Neural progenitor cell (in vitro differentiated cells): ENCODE measurements at regions not wholly inside any gene's neighbourhood (a gene's known extent, or its start where the extent isn't known, plus 50 kb on each side); places are given as distances from the start of the nearest gene placed in this dataset.
"Not testable (repeated sequence)": the region's sequence is repeated elsewhere in the genome, so short reads cannot be mapped to it uniquely, and the experiment has no call there.

Source experiments
- DNase-seq: peaks from one replicate; pipeline ENCODE4 v3.0.0-alpha.2; 2016; ENCODE audit warnings: low spot score
- H2AFZ ChIP-seq: fragments of 200-600 bp; sonication (generic); replicated peaks from 2 replicates; pipeline ENCODE4 v1.6.1; 2016; ENCODE audit warnings: antibody characterized with exemption
- H3F3A ChIP-seq: fragments of 200-600 bp; sonication (generic); 2 replicates; pipeline ENCODE4 v1.6.1; 2016; ENCODE audit warnings: antibody characterized with exemption, low read depth
- H3K27ac ChIP-seq: fragments of 200-600 bp; sonication (generic); 2 replicates; pipeline ENCODE4 v1.5.1; 2016; ENCODE audit warnings: mild to moderate bottlenecking
- H3K27me3 ChIP-seq: fragments of 200-600 bp; sonication (generic); 2 replicates; pipeline ENCODE4 v1.6.1; 2016; ENCODE audit warnings: mild to moderate bottlenecking, moderate library complexity
- H3K36me3 ChIP-seq: fragments of 200-600 bp; sonication (generic); 2 replicates; pipeline ENCODE4 v1.5.1; 2016
- H3K4me1 ChIP-seq: fragments of 200-600 bp; sonication (generic); 2 replicates; pipeline ENCODE4 v1.6.1; 2016; ENCODE audit warnings: mixed run types
- H3K4me2 ChIP-seq: fragments of 200-600 bp; sonication (generic); 2 replicates; pipeline ENCODE4 v1.6.1; 2016
- H3K4me3 ChIP-seq: fragments of 200-600 bp; sonication (generic); 2 replicates; pipeline ENCODE4 v1.5.1; 2016
- H3K79me2 ChIP-seq: fragments of 200-600 bp; sonication (generic); 2 replicates; pipeline ENCODE4 v1.6.1; 2016; ENCODE audit warnings: low read depth
- H3K9ac ChIP-seq: fragments of 200-600 bp; sonication (generic); 2 replicates; pipeline ENCODE4 v1.6.1; 2016
- H3K9me3 ChIP-seq: fragments of 200-600 bp; sonication (generic); 2 replicates; pipeline ENCODE4 v1.5.1; 2016; ENCODE audit warnings: low read depth
- H4K20me1 ChIP-seq: fragments of 200-600 bp; sonication (generic); 2 replicates; pipeline ENCODE4 v1.6.1; 2016; ENCODE audit warnings: low read depth
- H3K27ac Mint-ChIP-seq: 3 replicates; pipeline ENCODE4 v1.8.0; 2021; ENCODE audit warnings: mixed read lengths
- H3K27me3 Mint-ChIP-seq: 2 replicates; pipeline ENCODE4 v1.8.0; 2022; ENCODE audit warnings: low read depth, mild to moderate bottlenecking, inconsistent platforms, moderate library complexity, mixed read lengths; ENCODE audit not compliant: insufficient read depth
- H3K36me3 Mint-ChIP-seq: 3 replicates; pipeline ENCODE4 v1.8.0; 2021; ENCODE audit warnings: mixed read lengths
- H3K4me1 Mint-ChIP-seq: 3 replicates; pipeline ENCODE4 v1.8.0; 2021; ENCODE audit warnings: mixed read lengths
- H3K4me3 Mint-ChIP-seq: 3 replicates; pipeline ENCODE4 v1.8.0; 2021; ENCODE audit warnings: mild to moderate bottlenecking, moderate library complexity, mixed read lengths
- H3K9me3 Mint-ChIP-seq: 3 replicates; pipeline ENCODE4 v1.8.0; 2020; ENCODE audit warnings: mixed read lengths
- CTCF ChIP-seq: fragments of 200-600 bp; sonication (generic); IDR thresholded peaks from 2 replicates; pipeline ENCODE4 v1.5.1; 2017; ENCODE audit warnings: antibody characterized with exemption, mild to moderate bottlenecking
- EZH2 ChIP-seq: fragments of 200-600 bp; sonication (generic); IDR thresholded peaks from 2 replicates; pipeline ENCODE4 v1.6.1; 2017; ENCODE audit warnings: antibody characterized with exemption, mild to moderate bottlenecking, moderate library complexity
- EZH2phosphoT487 ChIP-seq: fragments of 200-600 bp; sonication (generic); IDR thresholded peaks from 2 replicates; pipeline ENCODE4 v1.6.1; 2017; ENCODE audit warnings: antibody characterized with exemption

GRCh38 chr18:1840878-1841277 lies 730.4 kb downstream of the METTL4 start:
- no peak overlapping the region for H3K4me2 ChIP-seq
- H3K27ac ChIP-seq: no peak overlapping the region
- H3K9me3 Mint-ChIP-seq: no peaks in the 10 kb centered on the region
- peaks cover 5% of the 10 kb centered on the region for H3K4me1 Mint-ChIP-seq
- H2AFZ ChIP-seq: no peak overlapping the region
- H3K79me2 ChIP-seq: no peaks in the 10 kb centered on the region
- H3K4me1 ChIP-seq: no peaks in the 10 kb centered on the region
- no peaks in the 10 kb centered on the region for H3K36me3 Mint-ChIP-seq
- H3K27ac Mint-ChIP-seq: no peak overlapping the region
- no peak for DNase-seq
- no peak overlapping the region for H3K4me3 ChIP-seq
- H3K36me3 ChIP-seq: no peaks in the 10 kb centered on the region
- no peak overlapping the region for H3K4me3 Mint-ChIP-seq
- H3K9me3 ChIP-seq: no peaks in the 10 kb centered on the region
- no peak overlapping the region for H3K9ac ChIP-seq
- H3K27me3 Mint-ChIP-seq: no peaks in the 10 kb centered on the region
- no peaks in the 10 kb centered on the region for H3K27me3 ChIP-seq
- TF ChIP-seq EZH2phosphoT487: no peak
- no peak for TF ChIP-seq CTCF
- no peak for TF ChIP-seq EZH2
- H3F3A ChIP-seq: no peaks in the 10 kb centered on the region
- H4K20me1 ChIP-seq: no peaks in the 10 kb centered on the region

GRCh38 chr18:1846640-1847039 lies 724.7 kb downstream of the METTL4 start:
- TF ChIP-seq CTCF (no peak), EZH2phosphoT487 (no peak), EZH2 (no peak)
- Mint-ChIP-seq H3K4me3 (no peak overlapping the region), H3K9me3 (no peaks in the 10 kb centered on the region), H3K4me1 (peaks cover 5% of the 10 kb centered on the region), H3K36me3 (no peaks in the 10 kb centered on the region), H3K27ac (no peak overlapping the region), H3K27me3 (no peaks in the 10 kb centered on the region)
- no peak for DNase-seq
- Histone ChIP-seq H3K79me2 (no peaks in the 10 kb centered on the region), H3K9me3 (no peaks in the 10 kb centered on the region), H3K4me2 (no peak overlapping the region), H3K4me1 (no peaks in the 10 kb centered on the region), H3K9ac (no peak overlapping the region), H2AFZ (no peak overlapping the region), H3K27ac (no peak overlapping the region), H3K36me3 (no peaks in the 10 kb centered on the region), H4K20me1 (no peaks in the 10 kb centered on the region), H3K4me3 (no peak overlapping the region), H3K27me3 (no peaks in the 10 kb centered on the region), H3F3A (no peaks in the 10 kb centered on the region)

- no peaks in the 10 kb centered on the region for H3K36me3 Mint-ChIP-seq
- H3K9me3 Mint-ChIP-seq: no peaks in the 10 kb centered on the region
- no peak overlapping the region for H3K4me2 ChIP-seq
- peaks cover 8% of the 10 kb centered on the region for H3K4me1 ChIP-seq
- H3K27ac ChIP-seq: no peak overlapping the region
- H3K4me1 Mint-ChIP-seq: peaks cover 16% of the 10 kb centered on the region
- DNase-seq: no peak
- no peaks in the 10 kb centered on the region for H3K9me3 ChIP-seq
- no peak overlapping the region for H3K9ac ChIP-seq
- no peaks in the 10 kb centered on the region for H3K27me3 Mint-ChIP-seq
- H3K4me3 Mint-ChIP-seq: no peak overlapping the region
- H2AFZ ChIP-seq: no peak overlapping the region
- H4K20me1 ChIP-seq: no peaks in the 10 kb centered on the region
- H3K4me3 ChIP-seq: no peak overlapping the region
- H3K27me3 ChIP-seq: no peaks in the 10 kb centered on the region
- TF ChIP-seq CTCF: no peak
- no peak for TF ChIP-seq EZH2
- no peak for TF ChIP-seq EZH2phosphoT487
- no peak overlapping the region for H3K27ac Mint-ChIP-seq
- no peaks in the 10 kb centered on the region for H3K79me2 ChIP-seq
- peaks cover 4% of the 10 kb centered on the region for H3F3A ChIP-seq
- no peaks in the 10 kb centered on the region for H3K36me3 ChIP-seq
These were observed 722.6 kb downstream of the METTL4 start for GRCh38 chr18:1848716-1849115.

GRCh38 chr18:1849386-1849785 lies 721.9 kb downstream of the METTL4 start:
- H3K36me3 ChIP-seq: no peaks in the 10 kb centered on the region
- no peaks in the 10 kb centered on the region for H4K20me1 ChIP-seq
- no peaks in the 10 kb centered on the region for H3K9me3 Mint-ChIP-seq
- DNase-seq: no peak
- no peak overlapping the region for H3K9ac ChIP-seq
- no peak overlapping the region for H3K4me2 ChIP-seq
- no peak overlapping the region for H3K27ac ChIP-seq
- no peak overlapping the region for H3K27ac Mint-ChIP-seq
- H3K4me3 ChIP-seq: no peak overlapping the region
- H3F3A ChIP-seq: peaks cover 4% of the 10 kb centered on the region
- no peaks in the 10 kb centered on the region for H3K36me3 Mint-ChIP-seq
- peaks cover 12% of the 10 kb centered on the region for H3K4me1 ChIP-seq
- H3K4me1 Mint-ChIP-seq: peaks cover 22% of the 10 kb centered on the region
- H3K27me3 Mint-ChIP-seq: no peaks in the 10 kb centered on the region
- H3K9me3 ChIP-seq: no peaks in the 10 kb centered on the region
- TF ChIP-seq EZH2 (no peak), CTCF (no peak), EZH2phosphoT487 (no peak)
- no peak overlapping the region for H3K4me3 Mint-ChIP-seq
- no peaks in the 10 kb centered on the region for H3K27me3 ChIP-seq
- H2AFZ ChIP-seq: no peak overlapping the region
- H3K79me2 ChIP-seq: no peaks in the 10 kb centered on the region

DNA sequence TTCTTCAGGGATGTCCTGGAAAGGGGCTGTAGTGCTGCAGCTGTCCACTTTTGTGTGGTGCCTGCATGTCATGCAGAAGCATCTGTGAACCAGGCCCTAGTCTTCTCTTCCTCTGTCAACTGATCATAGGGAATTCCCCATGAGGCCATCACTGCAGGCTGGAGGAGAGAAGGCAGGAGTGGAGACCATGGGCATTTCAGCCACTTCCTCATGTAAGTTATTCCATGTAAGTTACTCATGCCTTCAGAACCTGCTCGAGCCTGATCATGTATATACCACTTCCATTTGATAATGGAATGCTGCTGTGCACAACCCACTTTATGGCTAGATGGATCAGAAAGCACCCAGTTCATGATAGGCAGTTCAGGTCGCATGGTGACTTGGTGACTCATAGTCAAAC lies 714.0 kb downstream of the METTL4 start:
- H3K27me3 ChIP-seq, H3K36me3 Mint-ChIP-seq, H3K79me2 ChIP-seq, H3K27me3 Mint-ChIP-seq, H3K4me2 ChIP-seq, H3K4me3 ChIP-seq, H3K27ac ChIP-seq, H3K9me3 ChIP-seq, H2AFZ ChIP-seq, H3F3A ChIP-seq, H3K4me3 Mint-ChIP-seq, H3K9ac ChIP-seq, H3K27ac Mint-ChIP-seq, H4K20me1 ChIP-seq, H3K9me3 Mint-ChIP-seq, DNase-seq, H3K36me3 ChIP-seq: not testable (repeated sequence)
- peaks cover 17% of the 10 kb centered on the region for H3K4me1 Mint-ChIP-seq
- peaks cover 12% of the 10 kb centered on the region for H3K4me1 ChIP-seq
